ENCODE measurements at regions not wholly inside any gene's neighbourhood (a gene's known extent, or its start where the extent isn't known, plus 50 kb on each side); places are given as distances from the start of the nearest gene placed in this dataset.

- TF ChIP-seq, protein P1, sequence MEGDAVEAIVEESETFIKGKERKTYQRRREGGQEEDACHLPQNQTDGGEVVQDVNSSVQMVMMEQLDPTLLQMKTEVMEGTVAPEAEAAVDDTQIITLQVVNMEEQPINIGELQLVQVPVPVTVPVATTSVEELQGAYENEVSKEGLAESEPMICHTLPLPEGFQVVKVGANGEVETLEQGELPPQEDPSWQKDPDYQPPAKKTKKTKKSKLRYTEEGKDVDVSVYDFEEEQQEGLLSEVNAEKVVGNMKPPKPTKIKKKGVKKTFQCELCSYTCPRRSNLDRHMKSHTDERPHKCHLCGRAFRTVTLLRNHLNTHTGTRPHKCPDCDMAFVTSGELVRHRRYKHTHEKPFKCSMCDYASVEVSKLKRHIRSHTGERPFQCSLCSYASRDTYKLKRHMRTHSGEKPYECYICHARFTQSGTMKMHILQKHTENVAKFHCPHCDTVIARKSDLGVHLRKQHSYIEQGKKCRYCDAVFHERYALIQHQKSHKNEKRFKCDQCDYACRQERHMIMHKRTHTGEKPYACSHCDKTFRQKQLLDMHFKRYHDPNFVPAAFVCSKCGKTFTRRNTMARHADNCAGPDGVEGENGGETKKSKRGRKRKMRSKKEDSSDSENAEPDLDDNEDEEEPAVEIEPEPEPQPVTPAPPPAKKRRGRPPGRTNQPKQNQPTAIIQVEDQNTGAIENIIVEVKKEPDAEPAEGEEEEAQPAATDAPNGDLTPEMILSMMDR (IDR thresholded peaks at IDR 0.05) = no peak
- no peak for TF ChIP-seq EZH2 (IDR thresholded peaks at IDR 0.05)
Observed at GRCh38 chr14:87158283-87158682, 834.7 kb downstream of the GALC start.

Measured in neural progenitor cell (in vitro differentiated cells).